ENCODE measurements at regions not wholly inside any gene's neighbourhood (a gene's known extent, or its start where the extent isn't known, plus 50 kb on each side); places are given as distances from the start of the nearest gene placed in this dataset.

- no peak overlapping the region for H2BK5ac ChIP-seq (ENCODE audit: low read depth, low read length, poor library complexity, severe bottlenecking)
- H4K91ac ChIP-seq (ENCODE audit: low read length), result no peak overlapping the region
- no peak overlapping the region for H3K9ac ChIP-seq (ENCODE audit: low read length)
- H3K27me3 ChIP-seq (ENCODE audit: control insufficient read depth in 1 of 2, insufficient read depth in 1 of 2, low read length in 2 of 2), result no peaks in the 10 kb centered on the region
- H2BK15ac ChIP-seq (ENCODE audit: low read depth, poor library complexity, severe bottlenecking), result no peak overlapping the region
- H3K36me3 ChIP-seq (ENCODE audit: control insufficient read depth in 1 of 2, insufficient read depth in 2 of 2, low read depth in 1 of 2, low read length in 2 of 2), result no peaks in the 10 kb centered on the region
- H2BK120ac ChIP-seq (ENCODE audit: low read depth, low read length), result no peak overlapping the region
- H3K18ac ChIP-seq (ENCODE audit: low read depth in 1 of 2, low read length in 2 of 2), result no peak overlapping the region
- WGBS, result 97% methylated on average over 5 of the region's 6 CpGs
- no peak overlapping the region for H3K23ac ChIP-seq (ENCODE audit: low read length in 2 of 2)
- H4K8ac ChIP-seq (ENCODE audit: low read length), result no peak overlapping the region
- no peak overlapping the region for H3K14ac ChIP-seq (ENCODE audit: low read length in 2 of 2)
- H2AFZ ChIP-seq (ENCODE audit: low read depth, low read length), result no peak overlapping the region
- H2AK5ac ChIP-seq (ENCODE audit: low read length, severe bottlenecking), result no peak overlapping the region
- no peak overlapping the region for H2BK12ac ChIP-seq (ENCODE audit: low read length in 2 of 2)
- no peaks in the 10 kb centered on the region for H3K4me1 ChIP-seq (ENCODE audit: control insufficient read depth, insufficient read depth, low read depth, low read length)
- no peak overlapping the region for H3K4ac ChIP-seq (ENCODE audit: low read depth in 1 of 2, low read length in 2 of 2)
- no peak overlapping the region for H3K4me2 ChIP-seq (ENCODE audit: low read length, poor library complexity, severe bottlenecking)
- no peak overlapping the region for H3K4me3 ChIP-seq (ENCODE audit: insufficient read depth in 1 of 2, low read depth in 1 of 2, low read length in 2 of 2)
- H3K79me1 ChIP-seq (replicated peaks; ENCODE audit: low read length, poor library complexity, severe bottlenecking), result no peaks in the 10 kb centered on the region
- no peaks in the 10 kb centered on the region for H3K9me3 ChIP-seq (ENCODE audit: control insufficient read depth, low read length)
- DNase-seq, result no peak
- no peak overlapping the region for H3K27ac ChIP-seq (ENCODE audit: low read length, poor library complexity, severe bottlenecking)
Observed at GRCh38 chr3:117435506-117435905, 725.9 kb downstream of the TUSC7 start.

DNA sequence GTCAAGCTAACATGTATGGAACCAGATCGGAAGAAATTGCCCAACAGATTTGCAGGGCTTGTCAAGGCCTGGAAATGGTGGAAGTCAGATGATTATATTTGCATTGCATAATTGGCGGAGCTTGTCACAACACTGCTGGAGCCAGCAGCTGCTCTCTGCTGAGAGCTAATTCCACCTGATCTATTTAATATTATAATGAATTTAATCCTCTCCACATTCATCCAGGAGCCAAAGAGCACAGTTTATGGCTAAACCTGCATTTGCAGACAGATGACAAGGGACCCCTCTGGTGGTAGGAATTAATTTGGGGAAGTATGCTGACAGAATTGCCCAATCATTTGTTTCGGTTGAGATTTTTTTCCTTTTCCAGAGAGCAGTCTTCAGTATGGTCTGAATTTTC lies 730.2 kb downstream of the TUSC7 start:
- Histone ChIP-seq H3K36me3 (ENCODE audit: control insufficient read depth in 1 of 2, insufficient read depth in 2 of 2, low read depth in 1 of 2, low read length in 2 of 2) (no peaks in the 10 kb centered on the region), H2BK120ac (ENCODE audit: low read depth, low read length) (no peak overlapping the region), H3K4me2 (ENCODE audit: low read length, poor library complexity, severe bottlenecking) (no peak overlapping the region), H3K9ac (ENCODE audit: low read length) (no peak overlapping the region), H3K4me1 (ENCODE audit: control insufficient read depth, insufficient read depth, low read depth, low read length) (no peaks in the 10 kb centered on the region), H3K4me3 (ENCODE audit: insufficient read depth in 1 of 2, low read depth in 1 of 2, low read length in 2 of 2) (no peak overlapping the region), H3K18ac (ENCODE audit: low read depth in 1 of 2, low read length in 2 of 2) (no peak overlapping the region), H2AFZ (ENCODE audit: low read depth, low read length) (no peak overlapping the region), H4K8ac (ENCODE audit: low read length) (no peak overlapping the region), H2BK15ac (ENCODE audit: low read depth, poor library complexity, severe bottlenecking) (no peak overlapping the region), H2AK5ac (ENCODE audit: low read length, severe bottlenecking) (no peak overlapping the region), H3K9me3 (ENCODE audit: control insufficient read depth, low read length) (no peaks in the 10 kb centered on the region), H3K27me3 (ENCODE audit: control insufficient read depth in 1 of 2, insufficient read depth in 1 of 2, low read length in 2 of 2) (peaks cover 0 to 3% of the 10 kb centered on the region in 2 experiments), H3K4ac (ENCODE audit: low read depth in 1 of 2, low read length in 2 of 2) (no peak overlapping the region), H3K23ac (ENCODE audit: low read length in 2 of 2) (no peak overlapping the region), H3K27ac (ENCODE audit: low read length, poor library complexity, severe bottlenecking) (no peak overlapping the region), H3K14ac (ENCODE audit: low read length in 2 of 2) (no peak overlapping the region), H3K79me1 (replicated peaks; ENCODE audit: low read length, poor library complexity, severe bottlenecking) (no peaks in the 10 kb centered on the region), H2BK5ac (ENCODE audit: low read depth, low read length, poor library complexity, severe bottlenecking) (no peak overlapping the region), H2BK12ac (ENCODE audit: low read length in 2 of 2) (no peak overlapping the region), H4K91ac (ENCODE audit: low read length) (no peak overlapping the region)
- WGBS, result 84% methylated on average over 1 of the region's 3 CpGs
- DNase-seq, result peak; percentile 30

DNA sequence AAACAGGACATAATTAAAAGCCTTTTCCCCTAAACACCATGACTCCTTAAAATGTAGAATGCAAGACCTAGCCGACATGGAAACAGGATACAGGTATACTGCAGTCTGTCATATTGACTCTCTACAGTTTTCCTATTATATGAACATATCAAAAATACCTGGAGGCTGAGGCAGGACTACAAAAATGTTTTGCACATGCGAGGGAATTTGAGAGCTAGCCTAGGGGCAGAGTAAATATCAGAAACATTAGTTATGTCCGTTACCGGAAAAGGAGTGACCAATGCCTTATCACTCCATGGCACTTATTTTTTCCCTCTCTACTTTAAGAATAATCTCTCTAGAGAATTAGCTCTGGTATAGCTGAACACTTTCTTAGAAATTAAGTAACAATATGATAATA lies 732.3 kb downstream of the TUSC7 start:
- Histone ChIP-seq H2BK15ac (ENCODE audit: low read depth, poor library complexity, severe bottlenecking) (no peak overlapping the region), H3K4me2 (ENCODE audit: low read length, poor library complexity, severe bottlenecking) (no peak overlapping the region), H3K4me3 (ENCODE audit: insufficient read depth in 1 of 2, low read depth in 1 of 2, low read length in 2 of 2) (no peak overlapping the region), H3K79me1 (replicated peaks; ENCODE audit: low read length, poor library complexity, severe bottlenecking) (no peaks in the 10 kb centered on the region), H3K4me1 (ENCODE audit: control insufficient read depth, insufficient read depth, low read depth, low read length) (no peaks in the 10 kb centered on the region), H3K27ac (ENCODE audit: low read length, poor library complexity, severe bottlenecking) (no peak overlapping the region), H3K18ac (ENCODE audit: low read depth in 1 of 2, low read length in 2 of 2) (no peak overlapping the region), H3K23ac (ENCODE audit: low read length in 2 of 2) (no peak overlapping the region), H2BK5ac (ENCODE audit: low read depth, low read length, poor library complexity, severe bottlenecking) (no peak overlapping the region), H3K27me3 (ENCODE audit: control insufficient read depth in 1 of 2, insufficient read depth in 1 of 2, low read length in 2 of 2) (peaks cover 0 to 3% of the 10 kb centered on the region in 2 experiments), H4K8ac (ENCODE audit: low read length) (no peak overlapping the region), H3K9ac (ENCODE audit: low read length) (no peak overlapping the region), H3K9me3 (ENCODE audit: control insufficient read depth, low read length) (no peaks in the 10 kb centered on the region), H3K4ac (ENCODE audit: low read depth in 1 of 2, low read length in 2 of 2) (no peak overlapping the region), H4K91ac (ENCODE audit: low read length) (no peak overlapping the region), H2AK5ac (ENCODE audit: low read length, severe bottlenecking) (no peak overlapping the region), H2BK12ac (ENCODE audit: low read length in 2 of 2) (no peak overlapping the region), H2AFZ (ENCODE audit: low read depth, low read length) (no peak overlapping the region), H2BK120ac (ENCODE audit: low read depth, low read length) (no peak overlapping the region), H3K14ac (ENCODE audit: low read length in 2 of 2) (no peak overlapping the region), H3K36me3 (ENCODE audit: control insufficient read depth in 1 of 2, insufficient read depth in 2 of 2, low read depth in 1 of 2, low read length in 2 of 2) (no peaks in the 10 kb centered on the region)
- no peak for DNase-seq
- WGBS, result 100% methylated on average over 1 of the region's 4 CpGs

- no peak overlapping the region for H4K91ac ChIP-seq (ENCODE audit: low read length)
- no peak for DNase-seq
- no peak overlapping the region for H2BK15ac ChIP-seq (ENCODE audit: low read depth, poor library complexity, severe bottlenecking)
- H3K14ac ChIP-seq (ENCODE audit: low read length in 2 of 2), result no peak overlapping the region
- H3K36me3 ChIP-seq (ENCODE audit: control insufficient read depth in 1 of 2, insufficient read depth in 2 of 2, low read depth in 1 of 2, low read length in 2 of 2), result no peaks in the 10 kb centered on the region
- H2BK120ac ChIP-seq (ENCODE audit: low read depth, low read length), result no peak overlapping the region
- H2AFZ ChIP-seq (ENCODE audit: low read depth, low read length), result no peak overlapping the region
- no peak overlapping the region for H3K27ac ChIP-seq (ENCODE audit: low read length, poor library complexity, severe bottlenecking)
- H3K27me3 ChIP-seq (ENCODE audit: control insufficient read depth in 1 of 2, insufficient read depth in 1 of 2, low read length in 2 of 2), result peaks cover 0 to 3% of the 10 kb centered on the region in 2 experiments
- H3K79me1 ChIP-seq (replicated peaks; ENCODE audit: low read length, poor library complexity, severe bottlenecking), result no peaks in the 10 kb centered on the region
- no peak overlapping the region for H3K4ac ChIP-seq (ENCODE audit: low read depth in 1 of 2, low read length in 2 of 2)
- H3K23ac ChIP-seq (ENCODE audit: low read length in 2 of 2), result no peak overlapping the region
- no peak overlapping the region for H4K8ac ChIP-seq (ENCODE audit: low read length)
- no peak overlapping the region for H3K4me2 ChIP-seq (ENCODE audit: low read length, poor library complexity, severe bottlenecking)
- no peaks in the 10 kb centered on the region for H3K4me1 ChIP-seq (ENCODE audit: control insufficient read depth, insufficient read depth, low read depth, low read length)
- H3K4me3 ChIP-seq (ENCODE audit: insufficient read depth in 1 of 2, low read depth in 1 of 2, low read length in 2 of 2), result no peak overlapping the region
- no peak overlapping the region for H2AK5ac ChIP-seq (ENCODE audit: low read length, severe bottlenecking)
- H3K18ac ChIP-seq (ENCODE audit: low read depth in 1 of 2, low read length in 2 of 2), result no peak overlapping the region
- 94% methylated on average over 4 of the region's 4 CpGs for WGBS
- H3K9ac ChIP-seq (ENCODE audit: low read length), result no peak overlapping the region
- no peaks in the 10 kb centered on the region for H3K9me3 ChIP-seq (ENCODE audit: control insufficient read depth, low read length)
- H2BK12ac ChIP-seq (ENCODE audit: low read length in 2 of 2), result no peak overlapping the region
- H2BK5ac ChIP-seq (ENCODE audit: low read depth, low read length, poor library complexity, severe bottlenecking), result no peak overlapping the region
Observed at GRCh38 chr3:117442566-117442965, 733.0 kb downstream of the TUSC7 start.

Measured in mesenchymal stem cell (in vitro differentiated cells and primary cell).